COLO668 (cell line): ENCODE measurements at regions not wholly inside any gene's neighbourhood (a gene's known extent, or its start where the extent isn't known, plus 50 kb on each side); places are given as distances from the start of the nearest gene placed in this dataset.
"Not testable (repeated sequence)": the region's sequence is repeated elsewhere in the genome, so short reads cannot be mapped to it uniquely, and the experiment has no call there.

Experiments
- DNase-seq: peaks from one replicate; lab custom pipeline; 2025; ENCODE audit not compliant: unreplicated experiment; lab: John Stamatoyannopoulos, UW

DNA sequence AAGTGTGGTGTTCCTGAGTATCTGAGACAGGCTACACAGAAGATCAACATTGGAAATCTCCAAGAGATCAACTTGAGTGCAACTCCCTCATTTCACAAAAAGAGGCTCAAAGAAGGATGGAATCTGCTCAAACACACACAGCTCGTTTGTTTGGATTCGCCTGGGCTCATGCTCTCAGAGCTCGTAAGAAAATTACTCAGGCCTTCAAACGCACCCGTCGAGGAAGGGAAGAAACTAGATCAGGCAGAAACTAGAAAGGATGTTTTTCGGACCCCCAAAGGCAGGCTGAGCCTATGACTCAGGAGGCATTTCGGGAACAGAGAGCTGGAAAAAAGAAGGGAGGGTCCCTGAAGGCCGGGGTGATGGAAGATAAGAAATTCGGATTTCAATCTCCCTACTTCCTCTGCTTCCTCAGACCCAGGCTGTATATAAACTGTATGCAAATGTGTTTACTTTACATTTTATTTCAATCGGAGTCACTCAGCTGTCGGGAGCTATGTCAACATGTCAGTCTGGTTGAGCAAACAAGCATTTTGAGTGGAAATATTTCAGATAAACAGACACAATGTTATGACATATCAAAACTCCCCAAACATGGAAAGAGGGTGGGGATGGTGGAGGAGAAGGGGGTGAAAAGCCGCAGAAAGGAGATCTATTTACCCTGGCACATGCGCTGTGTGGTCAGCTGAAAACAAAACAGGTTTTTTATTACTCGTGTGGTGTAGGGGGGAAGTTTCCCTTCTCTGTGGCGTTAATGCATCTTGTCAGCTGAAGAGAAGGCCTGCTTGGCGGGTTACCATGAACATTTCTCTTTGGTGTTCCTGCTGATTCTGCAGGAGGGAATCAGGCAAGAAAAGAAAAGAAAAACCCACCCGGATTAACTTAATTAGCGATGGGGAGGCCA lies 129.1 kb upstream of the TBX3 start:
- no peak for DNase-seq

DNA sequence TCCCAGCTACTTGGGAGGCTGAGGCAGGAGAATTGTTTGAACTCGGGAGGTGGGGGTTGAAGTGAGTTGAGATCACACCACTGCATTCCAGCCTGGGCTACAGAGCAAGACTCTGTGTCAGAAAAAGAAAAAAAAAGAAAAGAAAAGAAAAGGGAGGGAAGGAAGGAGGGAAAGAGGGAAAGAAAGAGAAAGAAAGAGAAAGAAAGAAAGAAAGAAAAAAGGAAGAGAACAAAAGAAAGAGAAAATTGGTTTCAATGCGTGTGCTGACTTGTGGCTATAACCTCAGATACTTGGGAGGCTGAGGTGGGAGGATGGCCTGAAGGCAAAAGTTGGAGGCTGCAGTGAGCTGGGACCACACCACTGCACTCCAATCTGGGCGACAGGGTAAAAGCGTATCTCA lies 128.4 kb upstream of the TBX3 start:
- no peak for DNase-seq

DNA sequence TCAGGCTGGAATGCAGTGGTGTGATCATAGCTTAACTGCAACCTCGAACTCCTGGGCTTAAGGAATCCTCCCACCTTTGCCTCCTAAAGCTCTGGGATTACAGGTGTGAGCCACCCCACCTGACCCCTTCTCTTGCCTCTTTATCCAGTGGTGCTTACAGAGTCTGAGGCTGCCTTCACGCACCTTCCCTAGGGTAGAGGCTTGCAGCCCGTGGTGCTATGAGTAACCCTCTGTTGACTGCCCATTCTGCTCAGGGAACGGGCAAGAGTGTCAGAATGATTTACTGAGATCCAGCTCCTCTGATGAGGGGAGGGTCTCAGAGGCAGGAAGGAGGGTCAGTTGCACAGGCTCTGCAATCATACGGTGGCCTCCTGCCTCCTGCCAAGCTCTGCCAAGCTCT lies 125.1 kb upstream of the TBX3 start:
- no peak for DNase-seq

DNA sequence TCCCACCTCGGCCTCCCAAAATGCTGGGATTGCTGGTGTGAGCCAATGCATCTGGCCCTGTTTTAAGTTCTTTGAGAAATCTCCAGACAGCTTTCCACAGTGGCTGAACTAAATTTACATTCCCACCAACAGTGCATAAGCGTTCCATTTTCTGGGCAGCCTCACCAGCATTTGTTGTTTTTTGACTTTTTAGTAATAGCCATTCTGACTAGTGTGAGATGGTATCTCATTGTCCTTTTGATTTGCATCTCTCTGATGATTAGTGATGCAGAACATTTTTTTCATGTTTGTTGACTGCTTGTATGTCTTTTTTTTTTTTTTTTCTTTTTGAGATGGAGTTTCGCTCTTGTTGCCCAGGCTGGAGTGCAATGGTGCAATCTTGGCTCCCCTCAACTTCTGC lies 117.4 kb upstream of the TBX3 start:
- not testable (repeated sequence) for DNase-seq

DNA sequence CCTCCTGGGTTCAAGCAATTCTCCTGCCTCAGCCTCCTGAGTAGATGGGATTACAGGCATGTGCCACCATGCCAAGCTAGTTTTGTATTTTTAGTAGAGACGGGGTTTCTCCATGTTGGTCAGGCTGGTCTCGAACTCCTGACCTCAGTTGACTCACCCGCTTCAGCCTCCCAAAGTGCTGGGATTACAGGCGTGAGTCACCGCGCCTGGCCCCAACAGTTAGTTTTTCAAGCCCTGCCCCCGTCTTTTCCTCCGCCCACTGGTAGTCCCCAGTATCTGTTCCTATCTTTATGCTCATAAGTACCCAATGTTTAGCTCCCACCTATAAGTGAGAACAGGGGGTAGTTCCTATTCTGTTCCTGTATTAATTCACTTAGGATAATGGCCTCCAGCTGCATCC lies 116.6 kb upstream of the TBX3 start:
- DNase-seq, result not testable (repeated sequence)

DNA sequence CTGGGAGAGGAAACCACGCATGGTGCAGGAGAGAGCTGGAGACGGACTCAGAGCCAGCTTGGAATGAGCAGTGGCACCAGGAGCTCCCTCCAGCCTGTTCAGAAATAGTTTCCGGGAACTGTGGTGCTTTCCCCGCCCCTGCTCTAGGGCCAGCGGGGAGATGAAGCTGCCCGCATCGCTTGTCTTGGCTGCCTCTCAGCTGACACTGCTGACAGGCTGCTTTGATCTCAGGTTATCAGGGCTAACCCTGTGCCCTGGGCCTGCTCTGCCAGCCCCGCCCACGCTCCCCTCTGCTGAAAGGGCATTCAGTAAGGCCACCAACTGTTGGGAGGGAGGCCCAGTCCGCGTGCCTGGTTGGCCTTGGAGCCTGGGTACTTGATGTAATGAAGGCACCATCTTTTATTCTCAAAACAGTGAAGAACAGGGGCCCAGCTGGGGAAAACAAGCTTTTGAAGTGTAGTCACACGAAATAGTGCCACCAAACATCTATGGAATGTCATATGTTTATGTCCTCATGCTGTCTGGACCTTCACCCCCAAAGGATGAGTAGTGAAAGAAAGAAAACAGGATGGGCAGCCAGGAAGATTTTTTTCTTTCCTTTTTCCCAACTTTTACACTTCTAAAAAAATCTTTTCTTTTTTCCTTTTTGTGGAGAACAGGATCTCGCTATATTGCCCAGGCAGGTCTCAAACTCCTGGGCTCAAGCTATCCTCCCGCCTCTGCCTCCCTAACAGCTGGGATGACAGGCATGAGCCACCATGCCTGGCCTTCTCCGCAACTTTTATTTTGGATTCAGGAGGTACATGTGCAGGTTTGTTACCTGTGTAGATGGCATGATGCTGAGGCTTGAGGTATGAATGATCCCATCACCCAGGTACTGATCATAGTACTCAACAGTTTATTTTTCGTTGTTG lies 115.9 kb upstream of the TBX3 start:
- DNase-seq, result no peak

DNA sequence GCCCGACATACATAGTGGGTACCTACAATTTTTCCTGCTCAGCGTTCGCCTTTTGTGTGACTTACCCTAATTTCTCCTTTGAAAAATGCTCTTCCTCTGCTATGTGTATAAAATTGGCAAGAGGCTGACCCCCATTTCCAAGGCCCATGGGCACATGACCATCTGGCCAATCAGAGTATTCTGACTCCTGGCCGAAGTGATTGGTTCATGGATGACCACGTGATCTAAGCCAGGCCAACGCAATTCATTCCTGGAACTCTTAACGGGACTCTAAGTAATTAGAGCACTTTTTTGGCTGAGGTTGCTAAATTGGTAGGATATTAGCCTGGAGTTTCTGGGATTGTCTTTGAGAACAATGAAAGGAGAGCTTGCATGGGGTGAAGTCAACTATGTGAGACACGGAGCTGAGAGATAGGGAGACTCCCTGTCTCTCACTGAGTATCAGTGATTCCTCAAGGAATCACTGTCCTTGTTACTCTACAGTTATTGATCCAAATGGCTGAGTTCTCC lies 110.1 kb upstream of the TBX3 start:
- no peak for DNase-seq

DNA sequence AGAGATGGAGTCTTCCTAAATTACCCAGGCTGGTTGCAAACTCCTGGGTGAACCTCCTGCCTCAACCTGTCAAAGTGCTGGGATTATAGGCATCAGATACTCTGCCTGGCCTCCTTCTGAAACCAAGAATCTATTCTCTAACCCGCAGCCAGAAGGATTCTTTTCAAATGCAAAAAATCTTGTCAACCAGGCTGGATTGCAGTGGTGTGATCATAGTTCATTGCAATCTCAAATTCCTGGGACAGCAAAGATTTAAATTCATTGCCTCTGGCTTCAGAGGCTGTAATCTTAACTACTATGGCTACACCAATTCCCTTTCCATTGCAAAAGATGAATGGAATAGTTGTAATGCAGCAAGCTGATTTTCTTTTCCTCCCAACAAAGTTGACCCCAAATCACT lies 106.3 kb upstream of the TBX3 start:
- no peak for DNase-seq

DNA sequence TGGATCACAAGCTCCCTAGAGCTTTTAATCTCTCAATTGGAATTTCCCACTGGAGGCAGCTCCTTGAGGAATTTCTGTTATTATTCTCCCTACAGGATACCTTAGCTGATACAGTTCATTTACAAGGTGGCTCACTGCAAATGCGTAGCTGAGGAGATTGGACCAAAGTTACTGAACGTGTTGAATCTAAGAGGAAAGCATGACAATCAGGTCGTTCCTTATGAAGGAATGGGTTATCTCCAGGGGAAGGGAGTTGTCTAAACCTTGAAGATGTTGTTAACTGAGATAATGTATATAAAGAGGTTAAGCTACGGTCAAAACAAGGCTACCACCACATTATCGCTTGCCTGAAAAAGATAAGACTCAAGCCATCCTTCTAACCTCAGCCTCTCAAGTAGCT lies 105.8 kb upstream of the TBX3 start:
- DNase-seq, result no peak

DNA sequence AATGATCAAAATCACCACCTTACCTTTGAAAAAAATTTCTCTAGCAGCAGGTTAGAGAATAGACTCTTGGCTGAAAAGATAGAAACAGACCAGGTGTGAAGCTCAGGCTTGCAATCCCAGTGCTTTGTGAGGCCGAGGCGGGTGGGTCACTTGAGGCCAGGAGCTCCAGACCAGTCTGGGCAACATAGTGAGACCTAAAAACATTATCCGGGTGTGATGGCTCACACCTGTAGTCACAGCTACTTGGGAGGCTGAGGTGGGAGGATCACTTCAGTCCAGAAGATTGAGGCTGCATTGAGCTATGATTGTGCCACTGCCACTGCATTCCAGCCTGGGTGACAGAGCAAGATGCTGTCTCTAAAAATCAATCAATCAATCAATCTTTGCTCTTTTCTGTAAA lies 105.3 kb upstream of the TBX3 start:
- DNase-seq, result no peak

DNA sequence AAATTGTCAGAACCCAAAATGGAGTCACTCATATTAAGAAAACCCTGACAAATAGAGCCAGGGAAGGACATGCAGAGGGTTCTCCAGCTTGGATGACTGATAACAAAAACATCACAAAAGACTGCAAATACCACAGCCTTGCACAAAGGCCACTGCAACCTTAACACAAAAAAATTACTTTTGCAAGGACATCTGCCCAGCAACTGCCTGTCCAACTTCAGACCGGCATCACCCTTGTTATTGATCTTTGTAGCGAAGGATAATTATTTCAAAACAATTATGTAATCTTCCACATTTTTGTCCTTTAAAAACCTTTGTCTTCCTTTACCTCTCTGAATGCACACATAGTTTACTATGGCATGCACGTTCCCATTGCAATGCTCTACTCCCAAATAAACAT lies 100.6 kb upstream of the TBX3 start:
- DNase-seq, result no peak

DNA sequence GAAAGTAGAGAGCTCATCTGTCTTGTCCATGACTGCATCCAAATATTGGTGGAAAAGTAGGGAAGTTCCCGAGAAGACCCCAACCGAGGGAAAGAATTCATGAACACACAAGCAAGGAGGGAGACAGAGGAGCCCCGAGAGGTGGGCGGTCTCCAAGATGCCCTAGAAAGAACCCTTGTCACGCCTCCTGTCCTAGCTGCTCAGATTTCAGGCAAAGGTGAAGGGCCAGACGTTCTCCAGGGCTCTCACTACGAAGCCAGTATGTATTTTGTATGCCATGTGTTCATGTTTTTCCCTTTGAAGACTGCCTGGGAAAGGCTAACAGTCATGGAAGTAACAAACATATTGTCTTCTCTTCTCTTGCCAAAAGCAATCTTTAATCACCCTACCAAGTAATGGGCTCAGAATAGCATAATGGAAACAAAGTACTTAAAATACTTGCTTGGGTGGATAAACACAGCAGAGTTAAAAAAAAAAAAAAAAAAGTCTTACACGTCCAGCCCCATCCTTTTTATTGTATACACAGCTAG lies 99.2 kb upstream of the TBX3 start:
- no peak for DNase-seq

DNA sequence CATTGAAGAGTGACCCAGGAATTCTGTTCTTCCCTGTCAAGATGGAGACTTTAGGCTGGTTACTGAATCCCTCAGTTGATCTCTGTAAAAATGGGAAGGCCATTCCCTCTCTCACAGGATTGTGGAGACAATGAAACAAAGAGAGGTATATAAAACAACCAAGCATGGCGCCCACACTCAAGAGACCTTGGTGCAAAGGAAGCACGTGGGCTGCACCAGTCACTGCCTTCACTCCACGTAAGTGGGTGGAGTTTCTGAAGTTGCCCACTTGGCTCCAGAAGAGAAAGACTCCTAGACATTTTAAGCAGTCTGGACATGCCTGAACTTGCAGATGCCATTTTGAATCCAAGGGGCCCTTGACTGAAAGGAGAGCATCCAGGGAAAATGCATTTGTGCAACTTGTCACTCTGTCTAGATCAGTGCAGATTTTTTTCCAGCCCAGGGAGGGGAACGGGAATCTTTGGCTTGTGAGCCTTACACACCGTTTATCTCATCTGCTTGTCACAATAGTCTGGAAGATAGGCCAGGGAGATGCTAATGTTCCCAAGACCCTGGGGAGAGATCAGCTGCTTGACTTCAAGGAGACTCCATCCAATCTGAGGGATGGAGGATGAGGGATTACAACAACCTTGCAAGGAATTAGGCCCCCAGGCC lies 96.9 kb upstream of the TBX3 start:
- DNase-seq, result no peak

DNA sequence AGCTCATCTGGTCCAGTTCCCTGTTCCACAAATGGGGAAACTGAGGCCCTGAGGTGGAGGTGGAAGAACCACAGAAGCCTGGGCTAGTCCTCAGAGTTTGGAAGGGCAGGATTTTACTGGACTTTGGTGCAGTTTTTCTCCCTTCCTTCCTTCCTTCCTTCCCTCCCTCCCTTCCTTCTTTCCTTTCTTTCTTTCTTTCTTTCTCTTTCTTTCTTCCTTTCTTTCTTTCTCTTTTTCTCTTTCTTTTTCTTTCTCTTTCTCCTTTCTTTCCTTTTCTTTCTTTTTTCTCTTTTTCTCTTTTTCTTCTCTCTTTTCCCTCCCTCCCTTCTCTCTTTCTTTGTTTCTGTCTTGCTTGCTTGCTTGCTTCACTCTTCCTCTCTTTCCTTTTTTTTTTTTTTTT lies 95.7 kb upstream of the TBX3 start:
- DNase-seq, result no peak

DNA sequence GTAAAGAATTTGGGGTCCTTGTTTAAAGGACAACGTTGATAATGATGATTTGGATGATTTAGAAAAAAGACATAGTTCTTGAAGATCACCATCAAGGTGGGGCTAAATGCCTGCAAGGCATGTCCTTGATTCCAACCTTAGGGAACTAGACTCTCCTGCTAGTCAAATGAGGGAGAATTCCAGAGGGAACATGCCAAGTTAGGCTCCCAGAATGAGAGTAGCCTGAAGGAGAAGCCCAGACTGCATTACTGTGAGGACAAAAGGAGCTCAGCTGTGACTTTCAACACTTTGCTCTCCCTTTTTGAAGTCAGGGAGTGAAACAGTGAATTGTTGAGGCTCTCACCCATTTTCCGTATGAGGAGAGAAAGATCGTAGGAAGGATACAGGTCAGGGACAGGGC lies 95.2 kb upstream of the TBX3 start:
- DNase-seq, result no peak

DNA sequence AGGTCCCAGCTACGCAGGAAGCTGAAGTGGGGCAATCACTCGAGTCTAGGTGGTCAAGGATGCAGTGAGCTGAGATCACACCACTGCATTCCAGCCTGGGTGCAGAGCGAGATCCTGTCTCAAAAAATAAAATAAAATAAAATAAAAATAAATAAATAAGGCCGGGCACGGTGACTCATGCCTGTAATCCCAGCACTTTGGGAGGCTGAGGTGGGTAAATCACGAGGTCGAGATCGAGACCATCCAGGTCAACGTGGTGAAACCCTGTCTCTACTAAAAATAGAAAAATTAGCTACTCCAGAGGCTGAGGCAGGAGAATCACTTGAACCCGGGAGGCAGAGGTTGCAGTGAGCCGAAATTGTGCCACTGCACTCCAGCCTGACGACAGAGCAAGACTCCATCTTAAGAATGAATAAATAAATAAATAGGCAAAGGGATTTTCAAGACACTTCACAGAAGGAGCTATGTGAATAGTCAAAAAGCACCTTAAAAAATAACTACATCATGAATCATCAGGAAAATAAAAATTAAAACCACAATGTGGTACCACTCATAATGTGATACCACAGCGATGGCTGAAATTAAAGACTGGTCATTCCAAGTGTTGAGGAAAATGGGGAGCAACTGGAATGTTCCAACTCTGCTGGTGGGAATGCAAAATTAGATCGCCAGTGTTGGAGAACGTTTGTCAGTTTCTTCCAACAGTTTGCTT lies 92.9 kb upstream of the TBX3 start:
- no peak for DNase-seq

DNA sequence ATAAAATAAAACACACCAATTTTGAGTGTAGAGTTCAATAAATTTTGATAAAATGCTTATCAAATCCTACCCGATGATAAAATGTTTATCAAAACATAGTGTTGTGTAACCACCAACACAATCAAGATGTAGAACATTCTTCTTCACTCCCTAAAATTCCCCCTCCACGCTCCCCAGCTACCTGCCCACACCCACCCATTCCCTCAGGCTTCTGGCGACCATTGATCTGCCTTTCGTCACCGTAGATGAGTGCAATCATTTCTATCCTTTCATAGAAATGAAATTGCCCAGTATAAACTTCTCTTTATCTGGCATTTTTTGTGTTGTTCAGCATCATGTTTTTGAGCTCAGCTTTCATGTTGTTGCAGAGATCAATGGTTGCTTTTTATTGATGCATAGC lies 90.7 kb upstream of the TBX3 start:
- no peak for DNase-seq

DNA sequence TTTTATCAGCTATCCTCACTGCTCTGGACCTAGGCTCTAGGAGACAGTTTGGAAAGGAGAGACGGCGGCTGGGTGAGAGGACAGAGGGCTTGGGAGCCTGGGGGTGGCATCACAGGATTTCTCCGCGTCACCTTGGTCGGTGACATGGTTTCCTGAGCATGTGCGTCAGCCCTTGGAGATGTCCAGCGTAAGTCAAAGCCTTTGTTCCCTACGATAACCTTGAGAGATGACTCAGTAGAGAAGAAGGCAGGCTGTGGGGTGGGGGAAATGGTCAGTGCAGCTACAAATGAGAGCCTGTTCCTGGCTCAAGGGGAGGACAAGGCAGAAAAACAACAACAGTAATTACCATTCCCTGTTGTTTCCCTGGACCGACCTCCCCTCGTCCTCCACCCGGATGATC lies 90.2 kb upstream of the TBX3 start:
- DNase-seq, result no peak

DNA sequence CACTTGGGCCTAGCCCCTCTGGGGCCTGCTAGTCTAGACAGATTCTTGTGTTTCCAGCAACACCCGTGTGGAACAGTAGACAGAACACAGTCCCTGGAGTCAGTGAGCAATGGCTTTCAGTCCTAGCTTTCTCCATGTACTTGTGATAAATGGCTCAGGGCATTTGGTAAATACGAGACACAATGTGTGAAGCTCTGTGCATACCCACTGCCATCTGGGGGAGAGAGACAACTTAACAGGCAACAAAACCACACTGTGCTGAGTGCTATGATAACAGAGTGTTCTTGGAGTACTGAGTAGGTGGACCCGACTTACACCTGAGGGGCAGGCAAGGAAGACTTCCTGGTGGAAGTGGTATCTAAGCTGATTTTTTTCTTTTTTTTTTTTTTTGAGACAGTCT lies 86.3 kb upstream of the TBX3 start:
- no peak for DNase-seq

DNA sequence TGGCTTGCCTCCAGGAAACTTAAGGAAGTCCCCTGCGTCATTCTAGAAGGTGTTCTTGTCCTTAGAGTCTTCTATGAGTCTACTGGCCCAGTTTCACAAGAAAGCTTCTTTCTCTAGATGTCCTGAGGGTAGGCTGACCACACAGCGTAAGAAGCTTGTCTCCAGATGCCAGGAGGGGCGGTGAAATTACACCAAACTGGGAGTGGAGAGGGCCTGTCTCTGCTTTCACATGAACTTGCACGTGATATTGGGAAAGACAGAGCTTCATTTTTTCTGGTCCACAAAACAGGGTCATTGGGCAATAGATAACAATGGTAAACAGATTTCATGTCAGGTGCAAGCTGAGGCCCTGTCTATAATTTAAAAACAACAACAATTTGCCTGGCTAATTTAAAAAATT lies 85.7 kb upstream of the TBX3 start:
- DNase-seq, result no peak
